ENCODE measurements at regions not wholly inside any gene's neighbourhood (a gene's known extent, or its start where the extent isn't known, plus 50 kb on each side); places are given as distances from the start of the nearest gene placed in this dataset.
"Not testable (repeated sequence)": the region's sequence is repeated elsewhere in the genome, so short reads cannot be mapped to it uniquely, and the experiment has no call there.

DNA sequence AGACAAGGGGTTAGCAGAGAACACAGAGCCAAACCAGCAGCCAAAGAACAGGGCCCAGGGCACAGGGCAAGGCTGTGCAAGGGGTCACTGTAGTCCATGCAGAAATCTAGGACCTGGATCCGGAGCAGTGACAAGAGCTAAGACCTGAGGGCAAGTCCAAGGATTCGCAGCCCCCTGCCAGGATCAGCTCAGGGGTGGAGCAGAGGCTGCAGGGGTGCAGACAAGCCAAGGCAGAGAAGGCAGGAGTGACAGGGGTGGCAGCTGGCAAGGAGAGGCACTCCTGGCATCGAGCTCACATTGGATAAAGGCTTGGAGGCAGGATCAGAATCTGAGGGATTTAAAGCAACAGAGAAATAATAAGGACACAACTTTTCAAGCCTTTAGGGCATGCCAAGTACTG, 80.7 kb upstream of the NANOS1 start:
- DNase-seq (ENCODE audit: low read depth in 2 of 2), result no peak

DNA sequence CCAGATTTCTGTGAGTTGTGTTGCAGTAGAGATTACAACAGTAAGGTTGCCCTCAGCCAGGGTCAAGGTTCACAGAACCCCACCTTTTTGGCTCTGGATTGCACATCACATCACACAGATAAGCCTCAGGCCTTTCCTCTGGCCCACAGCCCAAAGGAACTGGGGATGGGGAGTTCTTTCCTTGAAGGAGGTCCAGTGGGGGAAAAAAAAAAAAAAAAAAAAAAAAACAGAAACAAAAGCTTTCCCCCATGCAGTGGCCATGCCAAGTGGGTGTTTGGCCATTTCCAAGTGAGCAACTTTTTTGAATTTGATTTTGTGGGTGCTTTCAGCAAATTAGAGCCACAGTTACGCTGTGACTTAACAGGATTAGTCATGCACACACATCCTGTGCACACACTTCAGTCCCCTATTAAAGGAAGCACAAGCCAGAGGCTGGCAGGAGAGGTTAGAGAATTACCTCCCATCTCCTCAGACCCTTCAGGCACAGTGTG, 79.3 kb upstream of the NANOS1 start:
- DNase-seq (ENCODE audit: low read depth in 2 of 2), result no peak

DNA sequence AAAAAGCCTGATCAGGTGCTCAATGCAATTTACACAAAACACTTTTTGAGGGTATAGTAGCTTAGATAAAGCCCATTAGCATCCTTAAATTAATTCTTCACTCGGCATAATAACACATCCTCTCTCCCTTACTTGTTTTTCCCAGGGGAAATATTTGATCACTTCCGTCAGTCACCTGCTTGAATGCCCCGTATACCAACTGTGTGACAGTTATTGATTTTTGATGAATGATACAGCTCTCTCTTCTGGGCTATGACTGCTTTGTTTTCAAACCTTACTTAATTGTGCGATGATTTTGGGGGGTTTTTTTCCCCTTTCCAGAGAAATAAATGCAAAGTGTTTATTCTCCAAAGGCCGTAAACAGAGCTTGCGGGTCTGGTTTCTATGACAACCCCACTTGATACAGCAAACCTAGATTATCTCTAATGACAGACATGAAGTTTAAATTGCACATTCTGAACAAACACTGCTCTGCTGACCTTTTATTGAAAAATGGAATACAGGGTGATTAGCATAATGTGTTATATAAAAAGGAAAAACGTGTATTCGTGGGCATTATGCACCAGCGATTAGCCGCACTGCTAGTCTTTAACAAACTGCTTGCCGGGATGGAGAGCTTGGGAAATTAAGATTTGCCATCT, 78.4 kb upstream of the NANOS1 start:
- DNase-seq (ENCODE audit: low read depth in 2 of 2), result no peak

DNA sequence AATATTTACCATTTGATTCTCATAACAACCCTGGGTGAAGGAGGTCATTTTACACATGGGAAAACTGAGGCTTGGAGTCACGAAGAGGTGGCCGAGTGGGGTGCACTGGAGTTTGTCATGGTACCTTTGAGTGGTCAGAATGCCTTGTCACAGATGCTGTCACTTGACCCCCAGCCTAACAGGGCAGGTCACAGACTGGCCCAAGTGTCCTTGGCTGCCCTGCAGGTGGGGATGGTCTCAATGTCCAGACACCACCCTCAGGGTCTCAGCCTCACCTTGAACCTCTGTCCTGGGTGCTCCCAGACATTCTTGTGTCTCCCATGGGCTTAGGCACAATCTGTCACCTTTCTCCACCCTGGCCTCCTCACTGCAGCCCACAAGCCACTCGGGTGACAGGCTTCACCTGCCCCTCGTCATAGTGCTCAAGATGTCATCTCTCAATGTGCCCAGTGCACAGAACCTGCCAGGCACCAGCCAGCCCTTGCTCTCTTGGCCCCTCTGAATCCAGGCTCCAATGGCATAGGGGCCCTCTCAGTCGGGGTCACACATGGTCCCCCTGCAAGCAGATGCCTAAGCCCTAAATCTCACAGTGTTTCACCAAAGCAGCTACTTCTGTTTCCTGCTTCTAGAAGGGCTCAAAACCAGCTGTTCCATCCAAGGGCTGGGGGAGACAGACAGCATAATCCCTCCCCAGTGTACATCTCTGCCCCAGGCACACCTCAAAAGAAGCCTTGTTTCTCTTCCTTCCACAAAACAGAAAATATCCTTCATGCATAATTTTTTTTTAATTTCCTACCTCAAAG, 76.8 kb upstream of the NANOS1 start:
- DNase-seq (ENCODE audit: low read depth in 2 of 2), result no peak

DNA sequence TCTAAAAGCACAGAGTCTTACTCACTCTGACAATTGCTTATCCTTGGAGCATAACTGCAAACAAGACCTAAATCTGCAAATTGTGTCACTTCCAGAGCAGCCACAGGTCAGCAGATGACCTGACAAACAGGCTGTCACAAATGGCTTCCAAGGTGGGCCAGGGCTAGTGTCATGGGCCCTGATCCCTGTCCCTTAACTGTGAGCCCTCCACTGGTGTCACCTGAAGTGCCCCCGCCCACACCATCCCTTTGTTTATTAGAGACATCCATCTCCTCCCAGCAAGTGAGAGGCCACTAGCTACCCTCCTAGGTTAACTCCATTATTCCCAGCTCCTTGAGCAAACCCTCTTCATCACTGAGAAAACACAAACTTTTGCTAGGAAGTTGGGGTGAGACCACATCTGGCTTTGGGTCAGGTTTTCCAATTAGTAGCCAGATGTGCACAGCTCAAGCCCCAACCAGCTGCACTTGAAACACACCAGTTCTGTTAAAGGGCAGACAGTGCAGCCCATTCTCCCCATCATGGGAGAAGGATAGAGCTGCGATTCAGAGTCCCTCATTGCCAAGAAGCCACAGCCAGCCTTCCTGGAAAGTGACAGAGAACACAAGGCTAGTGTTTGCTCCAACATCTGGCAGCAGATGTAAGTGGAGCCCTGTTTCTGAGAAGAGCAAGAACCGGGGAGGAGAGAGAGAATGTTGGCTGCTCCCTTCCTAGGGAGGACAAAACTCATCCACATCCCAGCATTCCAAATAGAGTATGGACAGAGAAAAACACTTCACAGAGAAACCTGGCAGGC, 75.7 kb upstream of the NANOS1 start:
- DNase-seq (ENCODE audit: low read depth in 2 of 2), result no peak

DNA sequence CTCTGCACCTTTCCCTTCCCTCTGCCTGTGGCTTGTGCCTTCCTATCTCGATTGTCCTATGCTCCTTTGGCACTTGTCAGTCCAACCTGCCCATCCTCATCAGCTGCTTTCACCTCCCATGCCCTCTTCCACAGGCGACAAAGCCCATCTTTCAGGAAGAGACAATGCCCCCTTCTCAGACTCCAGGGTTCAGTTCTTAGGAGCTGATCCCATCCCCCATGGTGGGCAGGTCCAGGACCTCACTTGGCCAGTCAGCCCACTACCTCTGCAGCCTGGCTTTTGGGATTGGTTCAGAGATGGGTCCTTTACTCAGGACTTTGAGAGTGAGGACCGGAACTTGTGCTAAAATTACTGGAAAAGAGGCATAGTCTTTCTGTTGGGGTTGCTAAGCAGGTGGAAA, 74.0 kb upstream of the NANOS1 start:
- DNase-seq (ENCODE audit: low read depth in 2 of 2), result no peak

DNA sequence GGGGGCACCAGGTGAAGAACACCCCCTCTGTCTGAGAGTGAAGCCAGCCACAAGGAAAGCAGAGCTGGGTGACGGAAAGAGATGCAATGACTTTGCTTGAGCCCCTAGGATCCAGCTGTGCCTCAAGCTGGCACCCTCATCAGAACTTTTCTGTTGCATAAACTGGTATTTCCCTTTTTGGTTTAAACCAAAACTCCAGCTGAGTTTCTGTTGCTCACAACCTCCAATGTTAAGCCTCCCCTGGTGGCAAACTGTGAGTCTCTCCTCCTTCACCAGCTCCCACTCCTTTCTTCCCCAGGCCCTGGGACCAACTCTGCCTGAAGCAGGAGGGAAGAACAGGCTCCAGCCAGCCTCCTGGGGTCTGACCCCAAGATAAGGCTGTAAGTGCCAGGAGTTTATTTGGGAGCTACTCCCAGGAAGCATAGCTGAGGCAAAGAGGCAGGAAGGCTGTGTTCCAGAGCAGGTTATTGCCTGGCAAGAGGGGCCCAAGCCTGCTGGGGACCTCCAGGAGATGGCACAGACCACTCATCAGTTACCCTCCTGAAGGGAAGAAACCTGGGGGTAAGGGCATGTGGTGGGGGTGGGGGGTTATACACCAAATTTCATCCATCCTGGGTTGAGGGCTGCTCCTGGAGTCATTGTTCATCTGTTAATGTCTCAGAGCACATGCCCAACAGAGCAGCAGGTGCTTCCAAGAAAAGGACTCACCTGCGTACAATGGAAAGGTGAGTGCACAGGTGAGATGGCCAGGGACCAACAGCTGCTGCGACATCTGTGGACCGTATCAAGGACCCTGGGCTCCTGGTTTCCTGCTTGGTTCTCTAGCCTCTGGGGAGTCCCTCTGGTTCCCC, 73.3 kb upstream of the NANOS1 start:
- no peak for DNase-seq (ENCODE audit: low read depth in 2 of 2)

DNA sequence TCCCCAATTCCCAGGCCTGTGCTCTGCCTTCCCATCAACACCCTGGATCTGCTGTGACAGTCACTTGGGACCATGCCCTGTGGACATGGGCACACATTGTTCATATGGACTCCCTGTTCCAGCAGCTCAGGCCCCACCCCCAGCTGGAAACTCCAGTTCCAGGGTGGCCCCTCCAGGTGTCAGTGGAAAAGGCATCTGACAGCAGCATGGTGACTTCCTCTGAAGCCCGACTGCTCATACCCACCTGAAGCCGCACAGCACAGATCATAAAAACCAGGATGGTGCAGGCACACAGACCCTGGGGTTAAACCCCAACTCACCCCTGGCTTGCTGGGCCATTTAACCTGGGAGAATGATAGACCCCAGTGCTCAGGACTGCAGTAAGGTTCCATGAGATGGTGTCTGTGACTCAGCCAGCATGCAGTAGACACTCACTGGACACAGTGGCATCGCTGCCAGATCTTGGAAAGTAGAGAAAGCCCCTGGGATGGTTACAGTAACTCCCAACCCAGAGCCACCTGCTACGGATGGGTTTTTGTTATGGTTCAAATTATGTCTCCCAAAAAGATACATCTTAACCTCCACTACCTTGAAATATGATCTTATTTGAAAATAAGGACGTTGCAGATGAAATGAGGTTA, 72.6 kb upstream of the NANOS1 start:
- no peak for DNase-seq (ENCODE audit: low read depth in 2 of 2)

DNA sequence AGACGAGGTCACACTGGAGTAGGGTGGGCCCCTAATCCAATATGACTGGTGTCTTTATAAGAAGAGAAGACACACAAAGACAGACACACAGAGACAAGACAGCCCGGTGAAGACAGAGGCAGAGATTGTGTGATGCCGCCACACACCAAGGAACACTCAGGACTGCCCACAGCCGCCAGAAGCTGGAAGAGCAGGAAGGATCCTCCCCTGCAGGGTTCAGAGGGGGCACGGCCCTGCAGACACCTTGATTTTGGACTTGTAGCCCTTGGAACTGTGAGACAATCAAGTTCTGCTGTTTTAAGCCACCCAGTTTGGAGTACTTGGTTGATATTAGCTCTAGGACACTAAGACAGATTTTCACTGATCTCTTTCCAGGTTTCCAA, 72.1 kb upstream of the NANOS1 start:
- DNase-seq (ENCODE audit: low read depth in 2 of 2), result no peak

DNA sequence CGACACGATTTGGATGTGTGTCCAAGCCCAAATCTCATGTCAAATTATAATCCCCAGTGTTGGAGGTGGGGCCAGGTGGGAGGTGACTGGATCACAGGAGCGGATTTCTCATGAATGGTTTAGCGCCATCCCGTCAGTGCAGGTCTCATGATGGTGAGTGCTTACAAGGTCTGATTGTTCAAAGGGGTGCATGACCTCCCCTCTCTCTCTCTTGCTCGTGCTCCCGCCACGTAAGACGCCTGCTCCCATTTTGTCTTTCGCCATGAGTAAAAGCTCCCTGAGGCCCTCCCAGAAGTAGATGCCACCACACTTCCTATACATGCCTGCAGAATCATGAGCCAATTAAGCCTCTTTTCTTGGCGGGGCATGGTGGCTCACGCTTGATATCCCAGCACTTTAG, 71.5 kb upstream of the NANOS1 start:
- no peak for DNase-seq (ENCODE audit: low read depth in 2 of 2)

DNA sequence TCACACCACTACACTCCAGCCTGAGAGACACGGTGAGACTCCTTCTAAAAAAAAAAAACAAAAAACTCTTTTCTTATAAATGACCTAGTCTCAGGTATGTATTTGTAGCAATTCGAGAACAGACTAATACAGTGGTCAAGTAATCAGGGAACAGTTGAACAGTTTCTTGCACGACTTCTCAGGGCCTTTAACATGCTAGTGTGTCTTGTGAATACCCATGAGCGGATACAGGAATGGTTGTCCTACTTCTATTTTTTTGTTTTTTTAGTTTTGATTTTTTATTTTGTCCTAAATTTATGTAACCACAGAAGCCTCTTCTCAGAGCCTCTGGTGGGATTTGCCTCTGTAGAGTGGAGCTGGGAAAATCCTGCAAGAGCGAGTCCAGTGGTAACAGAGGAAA, 71.0 kb upstream of the NANOS1 start:
- DNase-seq (ENCODE audit: low read depth in 2 of 2), result no peak

DNA sequence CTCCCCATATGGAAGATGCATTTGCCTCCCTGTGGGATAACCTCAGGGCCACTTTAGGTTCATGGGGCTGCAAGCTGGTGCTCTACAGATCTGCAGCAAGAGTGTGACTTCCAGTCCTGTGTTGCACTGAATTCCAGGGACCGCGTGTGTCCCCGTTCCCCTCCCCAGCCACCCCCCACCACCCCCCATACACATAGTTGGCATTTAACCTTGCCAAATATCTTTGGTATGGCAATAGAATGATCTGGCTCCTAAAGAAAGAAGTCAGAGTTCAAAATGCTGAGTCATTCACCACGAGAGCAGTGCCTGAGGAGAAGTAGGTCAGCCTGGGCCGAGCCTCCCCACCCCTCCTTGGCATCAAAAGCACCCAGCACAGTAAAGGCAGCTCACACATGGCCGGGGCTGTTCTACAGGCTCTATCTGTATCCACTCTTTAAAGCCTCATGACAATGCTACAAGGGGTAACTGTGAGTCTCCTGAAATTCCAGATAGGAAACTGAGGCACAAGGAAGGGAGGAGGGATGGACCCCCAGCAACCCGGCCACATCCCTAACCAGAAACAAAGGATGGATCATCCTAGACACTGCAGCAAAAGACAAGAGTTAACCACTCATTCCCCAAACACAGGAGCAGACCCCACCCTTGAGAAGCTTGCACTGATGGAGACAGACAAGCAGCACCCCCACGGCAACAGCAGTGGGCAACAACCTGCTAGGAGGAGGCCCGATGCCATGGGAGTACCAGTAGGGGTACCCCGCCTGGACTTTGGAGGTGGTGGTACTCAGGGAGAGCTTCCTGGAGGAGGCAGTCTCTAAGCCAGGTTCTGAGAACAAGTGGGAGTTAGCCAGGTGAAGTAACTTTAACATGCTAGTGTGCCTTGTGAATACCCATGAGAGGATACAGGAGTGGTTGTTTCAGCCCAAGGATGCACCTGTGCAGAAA, 70.3 kb upstream of the NANOS1 start:
- peak; percentile 11 to 17 for DNase-seq (ENCODE audit: low read depth in 2 of 2)

DNA sequence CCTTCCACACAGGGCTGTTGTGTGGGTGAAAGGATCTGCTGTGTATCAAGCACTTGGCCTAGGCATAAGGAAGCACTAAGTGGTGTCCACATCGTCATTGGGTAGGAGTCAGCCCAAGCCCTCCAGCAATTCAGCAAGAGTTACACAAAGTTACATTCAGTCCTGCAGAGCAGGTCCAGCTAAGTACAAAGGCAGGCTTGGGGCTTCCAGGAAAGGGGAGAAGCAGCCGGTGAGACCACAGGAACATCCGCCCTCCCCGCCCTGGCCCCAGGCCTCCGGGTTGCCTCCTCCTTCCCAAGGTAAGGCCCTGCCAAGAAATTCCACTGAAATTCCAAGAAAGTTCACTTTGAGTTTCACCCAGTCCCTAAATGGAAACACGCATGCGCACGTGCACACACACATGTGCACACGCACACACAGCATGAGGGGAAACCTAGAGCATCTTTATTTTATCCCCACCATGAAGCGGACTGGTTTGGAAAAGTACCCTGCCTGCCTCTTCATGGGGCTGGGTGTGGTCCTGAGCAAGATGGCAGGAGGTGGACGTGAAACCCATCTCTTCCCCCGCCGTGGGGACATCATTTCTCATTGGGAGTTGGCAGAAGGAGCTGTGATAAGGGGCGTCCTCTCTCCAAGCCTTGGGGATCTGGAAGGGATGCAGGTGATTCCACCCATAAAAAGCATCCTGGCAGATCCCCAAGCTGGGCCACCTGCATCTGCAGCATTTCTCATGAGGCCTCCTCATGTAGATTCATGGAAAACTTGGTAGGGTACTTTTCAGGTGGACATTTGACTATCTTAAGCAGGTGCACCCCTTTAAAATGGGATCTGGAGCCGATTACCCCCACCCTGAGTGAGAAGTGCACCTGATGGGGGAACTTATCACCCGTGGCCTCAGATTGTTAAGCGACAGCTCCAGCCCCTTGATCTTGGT, 69.1 kb upstream of the NANOS1 start:
- no peak for DNase-seq (ENCODE audit: low read depth in 2 of 2)

DNA sequence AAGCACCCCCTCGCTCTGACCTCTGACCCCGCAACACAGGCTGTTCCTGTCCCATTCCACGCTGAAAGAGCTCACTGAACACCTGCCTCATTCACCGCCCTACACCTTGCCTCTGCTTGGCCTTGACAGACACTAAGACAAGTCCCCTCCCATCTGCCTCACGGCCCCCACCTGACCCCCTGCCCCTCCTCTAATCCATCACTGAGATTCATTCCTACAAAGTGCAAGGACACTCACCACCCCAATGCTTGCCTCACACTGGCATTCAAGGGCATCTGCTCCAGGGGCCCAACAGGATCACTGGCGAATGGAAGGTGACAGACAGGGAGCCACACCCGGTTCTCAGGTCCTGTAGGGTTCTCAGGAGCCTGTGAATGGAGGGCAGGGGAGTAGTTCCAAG, 68.1 kb upstream of the NANOS1 start:
- no peak for DNase-seq (ENCODE audit: low read depth in 2 of 2)

DNA sequence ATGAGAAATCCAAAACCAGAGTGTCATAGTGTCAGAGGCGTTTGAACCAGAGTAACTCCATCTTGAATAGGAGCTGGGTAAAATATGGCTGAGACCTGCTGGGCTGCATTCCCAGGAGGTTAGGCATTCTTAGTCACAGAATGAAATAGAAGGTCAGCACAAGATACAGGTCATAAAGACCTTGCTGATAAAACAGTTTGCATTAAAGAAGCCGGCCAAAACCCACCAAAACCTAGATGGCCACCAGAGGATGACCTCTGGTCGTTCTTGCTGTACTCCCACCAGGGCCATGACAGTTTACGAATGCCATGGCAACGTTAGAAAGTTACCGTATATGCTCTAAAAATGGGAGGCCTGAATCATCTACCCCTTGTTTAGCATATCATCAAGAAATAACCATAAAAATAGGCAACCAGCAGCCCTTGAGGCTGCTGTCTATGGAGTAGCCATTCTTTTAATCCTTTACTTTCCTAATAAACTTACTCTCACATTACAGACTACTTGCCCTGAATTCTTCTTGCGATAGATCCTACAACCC, 67.1 kb upstream of the NANOS1 start:
- DNase-seq (ENCODE audit: low read depth in 2 of 2), result not testable (repeated sequence)

DNA sequence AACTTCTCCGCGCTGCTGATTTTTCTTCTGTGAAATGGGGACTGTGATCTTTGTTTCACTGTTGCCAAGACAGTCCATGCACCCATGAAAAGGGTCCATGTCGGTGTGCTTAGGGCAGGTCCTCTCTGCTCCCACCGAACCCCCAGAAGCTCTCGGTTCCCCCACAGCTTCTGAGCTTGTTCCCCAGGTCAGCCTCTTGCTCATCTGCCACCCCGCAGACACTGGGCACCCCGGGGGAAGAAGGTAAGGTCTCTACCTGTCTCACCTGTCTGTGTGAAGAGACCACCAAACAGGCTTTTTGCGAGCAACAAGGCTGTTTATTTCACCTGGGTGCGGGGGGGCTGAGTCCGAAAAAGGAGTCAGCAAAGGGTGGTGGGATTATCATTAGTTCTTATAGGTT, 66.2 kb upstream of the NANOS1 start:
- DNase-seq (ENCODE audit: low read depth in 2 of 2), result no peak

DNA sequence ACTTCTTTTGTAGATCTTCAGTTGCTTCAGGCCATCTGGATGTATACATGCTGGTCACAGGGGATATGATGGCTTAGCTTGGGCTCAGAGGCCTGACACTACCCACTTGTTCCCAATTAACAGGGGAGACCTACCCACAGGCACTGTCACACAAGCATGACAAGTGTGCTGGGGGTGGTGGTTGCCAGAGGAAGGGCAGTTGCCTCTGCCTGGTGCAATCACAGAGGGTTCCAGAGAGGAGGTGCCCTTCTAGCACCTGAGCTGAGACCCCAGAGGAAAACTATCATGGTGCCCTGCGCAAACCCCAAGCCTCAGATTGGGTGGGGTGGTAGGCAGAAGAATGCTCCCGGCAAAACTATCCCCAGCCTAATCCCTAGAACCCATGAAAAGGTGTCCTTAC, 65.6 kb upstream of the NANOS1 start:
- DNase-seq (ENCODE audit: low read depth in 2 of 2), result no peak

DNA sequence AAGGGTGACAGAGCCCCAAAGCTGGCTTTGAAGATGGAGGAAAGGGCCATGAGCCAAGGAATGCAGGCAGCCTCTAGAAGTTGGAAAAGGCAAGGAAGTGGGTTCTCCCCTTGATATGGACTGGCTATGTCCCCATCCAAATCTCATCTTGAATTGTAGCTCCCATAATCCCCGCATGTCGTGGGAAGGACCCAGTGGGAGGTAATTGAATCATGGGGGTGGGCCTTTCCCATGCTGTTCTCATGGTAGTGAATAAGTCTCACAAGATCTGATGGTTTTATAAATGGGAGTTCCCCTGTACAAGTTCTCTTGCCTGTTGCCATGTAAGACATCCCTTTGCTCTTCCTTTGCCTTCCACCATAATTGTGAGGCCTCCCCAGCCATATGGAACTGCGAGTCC, 65.0 kb upstream of the NANOS1 start:
- DNase-seq (ENCODE audit: low read depth in 2 of 2), result not testable (repeated sequence)

DNA sequence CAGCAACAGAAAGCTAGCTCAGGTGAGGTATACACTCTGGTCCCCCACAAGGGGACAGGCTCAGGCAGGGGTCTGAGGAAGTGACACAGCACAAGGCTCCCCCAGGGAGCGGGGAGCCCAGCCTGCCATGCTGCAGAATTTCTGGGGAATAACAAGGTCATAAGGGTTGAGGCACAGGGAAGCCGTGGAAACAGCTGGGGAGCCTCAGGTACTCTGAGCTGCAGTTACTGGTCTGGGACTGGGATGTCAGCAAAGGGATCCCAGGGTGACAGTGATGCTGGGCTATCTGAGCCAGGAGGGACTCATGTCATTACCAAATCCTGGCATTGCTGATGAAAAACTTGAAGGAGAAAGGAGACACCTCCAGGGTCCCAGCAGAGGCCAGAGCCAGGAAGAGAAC, 64.4 kb upstream of the NANOS1 start:
- no peak for DNase-seq (ENCODE audit: low read depth in 2 of 2)

All from fibroblast of skin of left quadriceps (primary cell).